ENCODE measurements at regions not wholly inside any gene's neighbourhood (a gene's known extent, or its start where the extent isn't known, plus 50 kb on each side); places are given as distances from the start of the nearest gene placed in this dataset.

DNA sequence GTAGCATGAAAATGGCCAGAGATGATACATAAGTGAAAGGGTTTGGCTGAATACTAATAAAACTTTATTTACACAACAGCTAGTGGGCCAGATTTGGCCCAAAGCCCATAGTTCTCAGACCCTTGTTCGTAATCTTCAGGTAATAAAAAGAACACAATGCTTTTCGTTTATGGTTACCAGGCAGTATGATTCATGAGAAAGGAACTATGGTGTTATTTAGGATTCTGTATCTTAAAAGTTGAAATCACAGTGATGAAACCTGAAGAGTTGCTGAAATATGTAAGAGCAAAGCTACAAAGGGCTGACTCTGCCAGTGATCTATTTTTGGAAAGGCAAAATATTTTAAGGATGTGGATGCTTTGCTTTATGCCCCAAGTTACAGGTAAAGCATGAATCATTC, 192.7 kb downstream of the SMC2 start:
- Histone ChIP-seq H3K27ac (ENCODE audit: low read depth in 1 of 2, low read length in 2 of 2) (no peak overlapping the region), H3K9me3 (ENCODE audit: control insufficient read depth in 1 of 2, insufficient read depth in 1 of 2, low read length in 2 of 2) (no peaks in the 10 kb centered on the region), H3K36me3 (ENCODE audit: insufficient read depth, low read length) (no peaks in the 10 kb centered on the region), H3K27me3 (ENCODE audit: control insufficient read depth in 1 of 2, insufficient read depth in 2 of 2, low read length in 2 of 2) (no peaks in the 10 kb centered on the region), H3K4me1 (ENCODE audit: insufficient read depth, low read length) (no peaks in the 10 kb centered on the region), H3K4me3 (ENCODE audit: low read length) (no peak overlapping the region)
- no peak for TF ChIP-seq CTCF (IDR thresholded peaks at IDR 0.05)
- POLR2A ChIA-PET = no interaction called here
- DNase-seq (no peak), ATAC-seq (ENCODE audit: poor library complexity) (no peak)
- Mint-ChIP-seq H3K27me3 (no peaks in the 10 kb centered on the region), H3K36me3 (ENCODE audit: low read depth) (no peaks in the 10 kb centered on the region), H3K4me3 (no peak overlapping the region), H3K9me3 (no peaks in the 10 kb centered on the region), H3K27ac (no peak overlapping the region), H3K4me1 (ENCODE audit: low read depth) (no peaks in the 10 kb centered on the region)
- CTCF ChIA-PET = no interaction called here
- intact Hi-C loops (cut with DNase I, micrococcal nuclease) = no loop called here

DNA sequence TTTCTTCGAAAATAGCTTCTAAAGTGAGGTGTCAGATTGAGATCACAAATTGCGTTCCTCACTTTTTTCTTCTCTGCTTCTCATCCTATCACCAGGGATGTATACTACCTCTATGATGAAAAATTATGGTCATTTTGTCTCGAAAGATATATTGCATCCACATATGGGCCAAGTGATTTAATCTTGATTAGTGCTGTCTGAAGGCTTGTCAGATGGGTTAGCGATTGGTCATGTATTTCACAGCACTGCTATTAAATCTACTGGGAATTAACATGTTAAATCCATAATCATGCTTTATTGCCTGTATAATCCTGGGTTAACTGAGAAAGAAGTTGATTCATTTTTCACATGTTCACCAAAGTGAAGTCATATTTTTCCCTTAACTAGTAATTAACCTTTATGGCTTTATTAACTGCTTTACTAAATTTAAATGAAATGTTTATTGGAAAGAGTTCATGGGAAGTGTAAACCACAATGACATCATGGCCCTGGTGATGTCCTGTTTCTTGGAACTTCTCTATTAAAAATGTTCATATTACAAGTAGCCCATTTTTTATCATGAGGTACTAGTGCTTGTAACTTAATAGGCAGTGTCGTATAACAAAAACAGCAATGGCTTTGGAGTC, 193.3 kb downstream of the SMC2 start:
- Mint-ChIP-seq H3K9me3 (no peaks in the 10 kb centered on the region), H3K4me3 (no peak overlapping the region), H3K27me3 (no peaks in the 10 kb centered on the region), H3K36me3 (ENCODE audit: low read depth) (no peaks in the 10 kb centered on the region), H3K4me1 (ENCODE audit: low read depth) (no peaks in the 10 kb centered on the region), H3K27ac (no peak overlapping the region)
- Histone ChIP-seq H3K36me3 (ENCODE audit: insufficient read depth, low read length) (no peaks in the 10 kb centered on the region), H3K4me3 (ENCODE audit: low read length) (no peak overlapping the region), H3K27ac (ENCODE audit: low read depth in 1 of 2, low read length in 2 of 2) (no peak overlapping the region), H3K9me3 (ENCODE audit: control insufficient read depth in 1 of 2, insufficient read depth in 1 of 2, low read length in 2 of 2) (no peaks in the 10 kb centered on the region), H3K27me3 (ENCODE audit: control insufficient read depth in 1 of 2, insufficient read depth in 2 of 2, low read length in 2 of 2) (no peaks in the 10 kb centered on the region), H3K4me1 (ENCODE audit: insufficient read depth, low read length) (no peaks in the 10 kb centered on the region)
- no peak for ATAC-seq (ENCODE audit: poor library complexity)
- intact Hi-C loops (cut with DNase I, micrococcal nuclease) = no loop called here
- no peak for DNase-seq
- CTCF ChIA-PET = no interaction called here
- POLR2A ChIA-PET = no interaction called here
- no peak for TF ChIP-seq CTCF (IDR thresholded peaks at IDR 0.05)

- no peaks in the 10 kb centered on the region for H3K9me3 ChIP-seq (ENCODE audit: control insufficient read depth in 1 of 2, insufficient read depth in 1 of 2, low read length in 2 of 2)
- intact Hi-C loops (cut with DNase I, micrococcal nuclease) = no loop called here
- no peaks in the 10 kb centered on the region for H3K9me3 Mint-ChIP-seq
- no peaks in the 10 kb centered on the region for H3K36me3 ChIP-seq (ENCODE audit: insufficient read depth, low read length)
- no peak overlapping the region for H3K4me3 ChIP-seq (ENCODE audit: low read length)
- TF ChIP-seq CTCF (IDR thresholded peaks at IDR 0.05) = no peak
- H3K36me3 Mint-ChIP-seq (ENCODE audit: low read depth) = no peaks in the 10 kb centered on the region
- H3K4me1 Mint-ChIP-seq (ENCODE audit: low read depth) = no peaks in the 10 kb centered on the region
- ATAC-seq (ENCODE audit: poor library complexity) (no peak), DNase-seq (no peak)
- no peaks in the 10 kb centered on the region for H3K4me1 ChIP-seq (ENCODE audit: insufficient read depth, low read length)
- no peak overlapping the region for H3K4me3 Mint-ChIP-seq
- CTCF ChIA-PET = no interaction called here
- H3K27ac Mint-ChIP-seq = no peak overlapping the region
- H3K27ac ChIP-seq (ENCODE audit: low read depth in 1 of 2, low read length in 2 of 2) = no peak overlapping the region
- H3K27me3 Mint-ChIP-seq = no peaks in the 10 kb centered on the region
- no peaks in the 10 kb centered on the region for H3K27me3 ChIP-seq (ENCODE audit: control insufficient read depth in 1 of 2, insufficient read depth in 2 of 2, low read length in 2 of 2)
- POLR2A ChIA-PET = no interaction called here
Observed at GRCh38 chr9:104293877-104294276, 199.8 kb downstream of the SMC2 start.
